NCI-H345 treated with DMSO at 0.1 percent for 48 hours (cell line): ENCODE measurements at regions not wholly inside any gene's neighbourhood (a gene's known extent, or its start where the extent isn't known, plus 50 kb on each side); places are given as distances from the start of the nearest gene placed in this dataset.
"Not testable (repeated sequence)": the region's sequence is repeated elsewhere in the genome, so short reads cannot be mapped to it uniquely, and the experiment has no call there.

Experiments
- DNase-seq: peaks from one replicate; lab custom pipeline; 2025; ENCODE audit not compliant: unreplicated experiment; lab: John Stamatoyannopoulos, UW

- DNase-seq = no peak
Measured at GRCh38 chr18:1648712-1649111, 744.0 kb downstream of the ADCYAP1 start.

- no peak for DNase-seq
Measured at GRCh38 chr18:1652018-1652417, 747.3 kb downstream of the ADCYAP1 start.

- DNase-seq = no peak
Measured at GRCh38 chr18:1653873-1654272, 749.2 kb downstream of the ADCYAP1 start.

- DNase-seq = no peak
Measured at GRCh38 chr18:1657876-1658275, 753.2 kb downstream of the ADCYAP1 start.

GRCh38 chr18:1658908-1659566 lies 754.4 kb downstream of the ADCYAP1 start:
- DNase-seq = peak; percentile 66

GRCh38 chr18:1663879-1664705 lies 759.4 kb downstream of the ADCYAP1 start:
- DNase-seq = no peak

GRCh38 chr18:1665079-1665478 lies 760.4 kb downstream of the ADCYAP1 start:
- no peak for DNase-seq

- DNase-seq = no peak
Measured at GRCh38 chr18:1668279-1668678, 763.6 kb downstream of the ADCYAP1 start.

GRCh38 chr18:1671710-1672109 lies 767.0 kb downstream of the ADCYAP1 start:
- DNase-seq = not testable (repeated sequence)

GRCh38 chr18:1676387-1676786 lies 771.7 kb downstream of the ADCYAP1 start:
- DNase-seq = no peak

- DNase-seq = no peak
Measured at GRCh38 chr18:1680108-1680507, 775.4 kb downstream of the ADCYAP1 start.

GRCh38 chr18:1691863-1692262 lies 787.2 kb downstream of the ADCYAP1 start:
- no peak for DNase-seq

- DNase-seq = no peak
Measured at GRCh38 chr18:1708006-1708405, 803.3 kb downstream of the ADCYAP1 start.

GRCh38 chr18:1710114-1710513 lies 805.4 kb downstream of the ADCYAP1 start:
- no peak for DNase-seq

GRCh38 chr18:1732143-1732542 lies 827.5 kb downstream of the ADCYAP1 start:
- no peak for DNase-seq

- DNase-seq = no peak
Measured at GRCh38 chr18:1746131-1746530, 825.2 kb downstream of the METTL4 start.

GRCh38 chr18:1751249-1751648 lies 820.1 kb downstream of the METTL4 start:
- no peak for DNase-seq

- no peak for DNase-seq
Measured at GRCh38 chr18:1760901-1761300, 810.4 kb downstream of the METTL4 start.

- peak; percentile 11 for DNase-seq
Measured at GRCh38 chr18:1774261-1774660, 797.0 kb downstream of the METTL4 start.

GRCh38 chr18:1777843-1778242 lies 793.5 kb downstream of the METTL4 start:
- no peak for DNase-seq

- no peak for DNase-seq
Measured at GRCh38 chr18:1778496-1779178, 792.7 kb downstream of the METTL4 start.

- no peak for DNase-seq
Measured at GRCh38 chr18:1779587-1779986, 791.7 kb downstream of the METTL4 start.
